ENCODE measurements at regions not wholly inside any gene's neighbourhood (a gene's known extent, or its start where the extent isn't known, plus 50 kb on each side); places are given as distances from the start of the nearest gene placed in this dataset.

DNA sequence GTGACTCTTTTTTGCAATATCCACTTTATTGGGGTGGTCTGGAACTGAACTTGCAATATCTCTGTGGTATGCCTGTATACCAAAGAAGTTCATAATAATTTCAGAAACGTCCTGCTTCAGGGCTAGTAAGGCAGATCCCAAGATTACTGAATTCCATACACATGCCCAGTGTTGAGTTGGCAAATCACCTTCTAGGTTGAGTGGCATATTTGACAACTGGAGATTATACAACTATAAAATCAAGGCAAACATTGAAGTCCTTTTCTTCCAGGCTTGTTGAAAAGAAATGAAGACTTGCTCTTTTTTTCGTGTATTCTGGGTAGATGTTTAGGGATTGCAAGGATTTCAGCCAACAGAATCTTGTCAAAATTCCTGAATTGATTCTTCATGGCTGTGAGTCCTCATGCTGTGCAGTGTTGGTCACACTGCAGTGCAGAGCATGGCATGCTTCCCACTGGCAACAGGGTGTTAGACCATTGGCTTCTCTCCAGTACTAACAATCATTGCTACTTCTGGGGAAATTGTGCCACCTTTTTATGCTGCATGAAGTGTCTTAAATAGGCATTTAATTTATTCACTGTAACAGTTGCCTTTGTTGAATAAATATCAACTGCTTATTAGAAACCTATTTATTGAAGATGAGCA lies 367.1 kb upstream of the ADGRL4 start:
- intact Hi-C loops (cut with micrococcal nuclease), result no loop called here
- no peak for ATAC-seq
- DNase-seq, result peak; percentile 32

DNA sequence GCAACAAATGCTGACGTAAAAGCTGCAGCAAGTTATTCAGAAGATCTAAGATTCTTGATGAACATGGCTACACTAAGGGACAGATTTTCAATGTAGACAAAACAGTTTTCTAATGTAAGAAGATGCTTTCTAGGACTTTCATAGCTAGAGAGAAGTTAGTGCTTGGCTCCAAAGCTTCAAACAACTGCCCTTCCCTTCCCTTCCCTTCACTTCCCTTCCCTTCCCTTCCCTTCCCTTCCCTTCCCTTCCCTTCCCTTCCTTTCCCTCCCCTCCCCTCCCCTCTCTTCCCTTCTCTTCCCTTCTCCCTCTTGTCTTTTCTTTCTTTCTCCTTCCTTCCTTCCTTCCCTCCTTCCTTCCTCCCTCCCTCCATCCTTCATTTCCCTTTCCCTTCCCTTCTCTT lies 365.3 kb upstream of the ADGRL4 start:
- intact Hi-C loops (cut with micrococcal nuclease), result no loop called here
- DNase-seq, result no peak
- ATAC-seq, result no peak

DNA sequence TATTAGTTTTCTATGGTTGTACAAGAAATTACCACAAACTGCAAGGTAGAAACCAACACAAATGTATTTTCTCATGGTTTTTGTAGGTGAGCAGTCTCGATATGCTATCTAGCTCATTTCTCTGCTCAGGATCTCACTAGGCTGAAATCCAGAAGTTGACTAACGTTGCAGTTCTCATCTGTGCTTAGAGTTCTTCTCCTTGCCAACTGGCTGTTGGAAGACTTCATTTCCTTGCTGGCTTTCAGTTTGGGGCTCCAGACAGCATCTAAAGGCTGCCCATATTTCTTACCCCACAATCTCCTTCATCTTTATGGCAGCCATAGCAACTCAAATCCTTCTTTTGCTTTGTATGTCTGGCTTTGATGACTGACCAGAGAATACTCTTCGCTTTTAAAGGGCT lies 362.6 kb upstream of the ADGRL4 start:
- intact Hi-C loops (cut with micrococcal nuclease), result no loop called here
- DNase-seq, result no peak
- ATAC-seq, result no peak

DNA sequence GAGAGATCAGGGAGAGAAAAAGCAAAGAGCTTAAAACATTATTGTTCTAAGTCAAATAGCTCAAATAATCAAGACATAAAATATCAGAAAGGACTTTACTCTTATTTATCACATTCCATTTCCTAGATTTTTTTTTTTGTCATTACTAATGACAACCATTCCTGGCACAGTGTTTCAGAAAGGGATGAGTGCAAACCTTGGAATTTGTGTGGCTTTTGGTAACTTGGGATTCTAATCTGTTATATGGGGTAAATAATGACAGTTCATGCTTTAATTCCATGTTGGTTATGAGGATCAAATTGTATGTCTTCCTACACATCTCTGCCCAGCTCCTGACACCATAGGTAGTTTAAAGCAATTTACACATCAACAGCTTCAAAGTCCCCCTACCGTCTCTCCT lies 358.4 kb upstream of the ADGRL4 start:
- no peak for DNase-seq
- intact Hi-C loops (cut with micrococcal nuclease), result no loop called here
- ATAC-seq, result no peak

DNA sequence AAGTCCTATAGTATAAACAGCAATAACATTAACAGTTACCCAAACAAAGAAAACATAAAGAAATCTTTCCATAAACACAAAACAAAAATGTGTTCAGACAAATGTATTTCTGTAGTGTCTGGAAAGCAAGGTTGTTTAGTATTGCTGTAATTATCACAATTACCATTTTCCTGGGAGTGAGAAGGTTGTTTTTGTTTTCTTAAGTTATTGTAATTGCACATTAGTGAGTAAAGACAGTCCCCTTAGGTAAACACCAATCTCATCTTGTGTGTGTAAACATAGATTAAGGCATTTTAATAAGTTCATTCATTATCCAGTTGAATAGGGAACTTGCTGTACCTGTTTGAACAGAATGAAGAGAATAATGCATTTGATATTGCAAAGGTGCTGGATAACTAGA lies 356.9 kb upstream of the ADGRL4 start:
- ATAC-seq, result no peak
- no peak for DNase-seq
- intact Hi-C loops (cut with micrococcal nuclease), result no loop called here

DNA sequence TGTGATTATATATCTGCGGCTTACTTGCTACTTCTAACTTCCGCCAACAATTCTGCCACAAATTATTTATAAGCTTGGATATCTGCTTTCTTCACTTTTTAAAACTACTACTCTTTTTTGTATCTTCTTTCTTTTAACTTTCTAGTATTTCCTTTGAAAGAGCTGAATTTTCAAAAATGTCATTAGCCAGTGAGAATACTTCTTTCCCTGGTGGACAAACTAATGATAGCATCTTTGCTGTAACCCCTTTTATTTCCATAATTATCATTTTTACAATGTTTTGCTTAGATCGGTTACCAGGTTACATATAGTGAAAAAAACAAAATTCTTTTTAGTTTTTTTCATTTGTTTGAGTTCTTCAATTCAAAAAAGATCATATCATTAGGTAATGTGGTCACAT lies 355.9 kb upstream of the ADGRL4 start:
- ATAC-seq, result no peak
- intact Hi-C loops (cut with micrococcal nuclease), result no loop called here
- no peak for DNase-seq

DNA sequence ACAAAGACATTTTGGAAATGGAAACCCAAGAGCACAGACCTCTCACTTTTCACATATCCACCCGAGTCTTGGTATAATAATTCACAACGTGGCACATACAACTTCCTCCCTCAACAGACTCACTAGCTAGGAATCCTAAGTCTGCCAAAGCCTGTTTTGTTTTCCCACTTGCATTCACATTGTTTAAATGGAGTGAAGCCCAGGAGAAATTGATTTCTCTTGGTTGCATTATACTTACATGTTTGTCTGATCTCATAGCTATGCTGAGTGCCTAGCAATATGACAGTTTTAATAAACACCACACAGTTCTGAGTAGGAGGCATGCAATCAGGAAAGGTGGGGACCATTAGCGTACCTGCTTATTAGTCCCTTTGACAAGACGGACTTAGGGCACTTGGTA lies 348.6 kb upstream of the ADGRL4 start:
- intact Hi-C loops (cut with micrococcal nuclease), result no loop called here
- no peak for ATAC-seq
- DNase-seq, result no peak

DNA sequence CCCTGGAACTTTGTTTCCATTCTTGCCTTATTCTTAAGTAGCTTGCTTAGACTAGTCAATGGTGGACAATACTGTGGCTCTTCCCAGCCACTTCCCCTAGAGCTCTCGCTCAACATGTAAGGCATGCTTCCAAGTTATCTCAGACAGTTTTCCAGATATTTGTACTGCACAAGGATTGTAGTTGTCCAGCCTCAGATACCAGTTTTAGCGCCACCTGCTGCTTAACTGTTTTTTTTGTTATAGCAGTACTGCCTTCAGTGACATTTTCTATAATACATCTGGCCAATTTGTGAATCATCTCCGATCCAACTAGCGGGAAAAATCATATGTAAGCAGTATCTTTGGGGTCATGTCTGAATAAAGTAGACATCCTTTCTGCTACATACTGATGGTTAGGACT lies 346.7 kb upstream of the ADGRL4 start:
- intact Hi-C loops (cut with micrococcal nuclease), result no loop called here
- ATAC-seq (peak; percentile 50), DNase-seq (no peak)

DNA sequence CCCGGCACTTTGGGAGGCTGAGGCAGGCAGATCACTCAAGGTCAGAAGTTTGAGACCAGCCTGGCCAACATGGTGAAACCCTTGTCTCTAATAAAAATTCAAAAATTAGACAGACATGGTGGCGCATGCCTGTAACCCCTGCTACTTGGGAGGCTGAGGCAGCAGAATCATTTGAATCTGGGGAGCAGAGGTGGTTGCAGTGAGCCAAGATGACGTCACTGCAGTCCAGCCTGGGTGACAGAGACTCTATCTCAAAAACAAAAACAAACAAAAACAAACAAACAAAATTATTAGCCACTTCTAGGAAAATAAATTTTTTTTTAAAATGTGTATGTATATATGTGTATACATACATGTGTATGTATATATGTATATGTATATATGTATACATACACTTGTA lies 320.3 kb upstream of the ADGRL4 start:
- ATAC-seq (no peak), DNase-seq (no peak)
- intact Hi-C loops (cut with micrococcal nuclease), result no loop called here

DNA sequence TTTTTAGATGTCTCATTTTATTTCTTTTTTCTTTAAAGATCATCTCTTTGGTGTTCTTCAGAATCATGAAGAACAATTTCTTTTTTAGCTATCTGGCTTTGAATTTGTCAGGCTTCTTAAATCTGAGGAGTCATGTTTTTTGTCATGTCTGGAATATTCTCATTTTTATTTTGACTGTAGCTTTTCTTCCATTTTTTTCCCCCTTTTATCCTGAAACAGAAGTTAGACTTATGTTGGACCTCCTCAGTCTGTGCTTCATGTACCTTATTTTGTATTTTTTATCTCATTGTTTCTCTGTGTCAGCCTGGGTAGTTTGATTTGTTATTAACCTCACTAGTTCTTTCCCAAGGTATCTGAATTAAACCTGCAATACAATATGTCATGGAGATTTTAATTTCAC lies 319.2 kb upstream of the ADGRL4 start:
- ATAC-seq (no peak), DNase-seq (no peak)
- intact Hi-C loops (cut with micrococcal nuclease), result no loop called here

DNA sequence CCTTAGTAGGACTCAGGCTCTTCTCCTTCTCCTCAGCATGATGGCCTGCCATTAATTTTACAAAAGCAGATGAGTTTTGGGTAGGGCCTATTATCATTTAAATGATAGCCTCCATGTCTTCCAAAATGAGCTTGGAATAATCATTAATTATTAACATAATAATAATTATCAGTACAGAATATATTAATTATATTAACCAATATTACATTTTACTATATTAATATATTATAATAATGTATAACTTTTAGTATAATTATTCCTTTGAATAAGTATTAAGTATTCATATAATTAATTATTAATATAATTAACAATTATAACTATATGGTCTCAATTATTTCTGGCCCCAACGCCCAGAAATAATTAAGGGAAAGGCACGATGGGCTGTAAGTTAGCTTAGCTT lies 318.6 kb upstream of the ADGRL4 start:
- intact Hi-C loops (cut with micrococcal nuclease), result no loop called here
- ATAC-seq (no peak), DNase-seq (no peak)

DNA sequence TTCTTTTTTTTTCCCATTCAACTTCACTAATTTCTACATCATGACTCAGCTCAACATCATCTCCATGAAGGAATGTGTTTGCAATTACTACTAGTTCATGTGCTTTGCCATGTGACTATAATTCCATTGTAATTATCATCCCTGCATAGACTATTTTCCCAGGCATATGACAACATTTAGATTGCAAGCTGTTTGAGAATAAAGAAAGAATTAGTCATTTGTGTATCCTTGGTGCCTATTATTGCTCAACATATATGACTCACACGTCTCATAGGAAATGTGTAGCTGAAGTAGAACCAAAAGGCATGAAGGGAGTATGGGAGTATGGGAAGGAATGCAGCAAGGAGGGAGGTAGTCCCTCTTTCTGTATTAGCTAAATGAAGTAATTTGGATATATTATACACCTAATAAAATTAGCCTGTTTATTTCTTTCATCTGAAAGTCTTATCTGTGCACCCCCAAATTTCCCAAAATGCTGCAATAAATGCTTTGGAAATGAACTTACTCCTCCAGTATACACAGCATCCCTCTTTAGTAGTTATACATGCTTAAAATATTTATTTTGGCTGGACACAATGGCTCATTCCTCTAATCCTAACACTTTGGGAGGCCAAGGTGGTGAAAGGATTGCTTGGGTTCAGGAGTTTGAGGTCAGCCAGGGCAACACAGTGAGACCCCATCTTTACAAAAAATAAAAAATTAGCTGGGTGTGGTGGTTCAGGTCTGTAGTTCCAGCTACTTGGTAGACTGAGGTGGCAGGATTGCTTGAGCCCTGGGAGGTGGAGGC lies 316.9 kb upstream of the ADGRL4 start:
- DNase-seq (no peak), ATAC-seq (peak; percentile 78)
- intact Hi-C loops (cut with micrococcal nuclease), result no loop called here

DNA sequence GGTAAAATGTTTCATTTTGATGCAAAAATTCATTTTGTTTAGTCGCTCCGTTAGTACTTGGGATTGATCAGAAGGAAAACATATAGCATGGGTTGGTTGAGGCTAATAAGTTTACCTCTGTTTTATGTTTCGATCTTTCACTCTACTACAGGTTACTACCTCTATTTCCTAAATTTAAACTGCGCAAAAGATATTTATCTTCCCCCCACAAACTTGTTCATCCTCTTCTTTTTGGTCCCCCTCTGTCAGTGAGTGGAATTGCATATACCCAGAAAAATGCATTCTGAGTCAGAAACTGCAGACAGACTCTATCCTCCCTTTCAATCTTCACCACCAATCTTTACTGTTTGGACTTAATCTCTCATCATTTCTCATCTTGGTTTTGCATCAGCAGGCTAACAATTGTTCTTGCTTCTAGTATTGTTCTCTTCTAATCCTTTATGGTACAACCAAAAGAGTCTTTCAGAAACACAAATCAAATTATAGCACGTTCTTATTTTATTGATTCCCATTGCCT lies 316.0 kb upstream of the ADGRL4 start:
- DNase-seq (no peak), ATAC-seq (no peak)
- intact Hi-C loops (cut with micrococcal nuclease), result no loop called here

DNA sequence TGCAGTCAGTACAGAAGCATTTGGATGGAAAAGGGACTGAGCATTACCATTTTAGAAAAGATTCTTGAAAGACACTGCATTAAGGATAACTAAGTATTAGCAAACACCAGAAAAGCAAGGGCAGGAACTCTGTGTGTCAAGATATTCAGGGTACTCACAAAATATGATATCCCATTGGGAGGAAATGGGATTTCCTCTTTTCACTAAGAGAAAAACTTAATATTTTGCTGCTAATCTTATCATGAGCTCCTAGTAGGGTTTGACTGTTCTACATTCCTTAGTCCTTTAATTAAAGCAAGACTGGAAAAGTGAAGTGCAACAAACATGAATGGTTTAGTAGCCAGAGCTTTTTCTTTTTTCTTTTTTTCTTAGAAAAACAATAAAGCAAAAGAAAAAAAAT lies 305.9 kb upstream of the ADGRL4 start:
- ATAC-seq (peak; percentile 30), DNase-seq (no peak)
- intact Hi-C loops (cut with micrococcal nuclease), result no loop called here

DNA sequence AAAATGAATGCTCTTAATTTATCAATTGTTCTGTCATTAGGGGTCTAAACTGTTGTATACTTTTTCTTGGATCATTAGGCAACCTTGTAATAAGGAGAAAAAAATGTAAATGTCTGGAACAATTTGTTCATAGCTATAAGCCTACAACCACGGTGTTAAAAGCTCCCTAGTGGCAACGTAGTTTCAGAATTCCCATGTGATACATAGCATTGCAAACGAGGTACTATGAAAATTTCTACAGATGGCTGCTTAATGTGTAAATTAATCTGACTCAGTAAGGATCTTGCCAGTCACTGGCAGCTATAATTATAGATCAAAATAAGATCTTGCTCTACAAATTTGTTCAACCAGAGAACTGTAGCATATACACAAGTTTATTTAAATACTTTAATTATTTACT lies 304.1 kb upstream of the ADGRL4 start:
- intact Hi-C loops (cut with micrococcal nuclease), result no loop called here
- DNase-seq (no peak), ATAC-seq (no peak)

DNA sequence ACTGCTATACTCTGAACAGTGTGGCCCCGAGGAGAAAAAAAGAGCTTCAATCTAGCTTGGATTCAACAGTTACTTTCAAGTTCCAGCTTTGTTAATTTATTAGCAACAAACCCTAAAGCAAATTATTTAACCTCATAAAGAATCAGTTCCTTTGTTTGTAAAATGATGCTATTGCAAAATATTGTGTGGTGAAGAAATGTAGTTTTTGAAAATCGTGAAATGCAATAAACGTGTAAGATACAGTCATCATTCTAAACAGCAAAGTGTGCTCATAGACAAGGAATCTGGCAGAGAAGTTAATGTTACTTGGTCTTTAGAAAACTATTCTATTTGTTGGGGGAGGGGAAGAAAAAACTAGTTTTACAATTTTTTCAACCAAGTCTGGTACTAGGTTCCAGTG lies 297.6 kb upstream of the ADGRL4 start:
- no peak for ATAC-seq
- intact Hi-C loops (cut with micrococcal nuclease), result no loop called here

DNA sequence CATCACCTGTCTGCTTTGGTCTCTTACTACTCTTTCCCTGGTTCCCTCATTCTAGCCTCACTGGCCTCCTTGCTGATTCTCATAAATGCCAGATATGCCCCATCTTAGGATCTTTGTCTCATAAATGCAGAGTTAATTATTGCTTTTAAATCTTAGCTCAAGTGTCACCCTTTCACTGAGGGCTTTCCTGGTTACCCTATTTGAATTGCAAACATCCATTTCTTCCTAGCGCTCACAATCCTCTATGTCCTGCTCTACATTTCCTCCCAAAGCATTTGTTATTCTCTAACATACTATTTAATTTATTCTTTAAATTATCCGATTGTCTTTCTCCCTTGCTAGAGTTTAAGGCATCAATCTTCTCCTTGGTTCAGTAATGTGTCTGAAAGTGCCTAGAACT lies 296.5 kb upstream of the ADGRL4 start:
- no peak for ATAC-seq
- intact Hi-C loops (cut with micrococcal nuclease), result no loop called here
- DNase-seq, result no peak

More for the DNA sequence above, 297.6 kb upstream of the ADGRL4 start:
- no peak for DNase-seq

DNA sequence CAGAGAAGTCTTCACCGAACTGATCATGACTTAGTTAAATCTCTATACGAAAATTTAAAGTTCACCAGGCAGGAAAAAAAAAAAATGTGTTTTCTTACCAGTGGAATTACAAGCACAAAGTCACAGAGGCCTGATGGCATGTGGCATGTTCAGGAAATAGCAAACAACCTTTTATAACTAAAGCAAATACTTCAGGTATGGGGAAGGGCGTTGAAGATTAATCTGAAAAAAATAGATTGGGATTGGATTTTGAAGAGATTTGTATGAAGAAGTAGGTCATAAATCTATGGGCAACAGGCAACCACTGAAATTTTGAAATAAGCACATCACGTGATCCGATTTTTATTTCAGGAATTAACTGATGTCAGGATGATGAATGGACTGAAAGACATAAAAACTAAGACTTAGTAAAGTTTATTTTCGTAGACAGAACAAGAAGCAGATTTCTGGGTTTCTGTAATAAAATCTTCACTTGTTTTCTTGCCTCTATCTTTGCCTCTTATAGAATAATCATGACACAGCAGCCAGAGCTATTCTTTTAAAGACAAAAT lies 295.9 kb upstream of the ADGRL4 start:
- DNase-seq, result no peak
- no peak for ATAC-seq
- intact Hi-C loops (cut with micrococcal nuclease), result no loop called here

DNA sequence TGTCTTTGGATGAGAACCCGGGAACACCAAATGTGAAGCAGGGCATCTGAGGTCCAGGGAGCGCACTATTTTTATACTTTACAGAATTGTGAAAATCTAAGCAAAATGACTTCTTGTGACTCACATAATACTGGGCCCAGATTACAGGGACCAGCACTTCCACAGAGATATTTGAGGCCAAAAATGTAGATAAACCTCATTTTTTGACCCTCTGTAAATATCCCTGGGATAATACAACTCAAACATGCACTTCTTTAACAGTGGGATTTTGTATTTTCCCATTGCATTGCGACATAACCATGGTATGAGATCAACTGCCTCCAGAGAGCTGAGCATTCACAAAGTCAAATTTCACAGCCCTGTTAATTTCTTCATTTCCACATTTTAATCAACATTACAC lies 289.4 kb upstream of the ADGRL4 start:
- ATAC-seq (peak; percentile 86), DNase-seq (no peak)
- intact Hi-C loops (cut with micrococcal nuclease), result no loop called here

DNA sequence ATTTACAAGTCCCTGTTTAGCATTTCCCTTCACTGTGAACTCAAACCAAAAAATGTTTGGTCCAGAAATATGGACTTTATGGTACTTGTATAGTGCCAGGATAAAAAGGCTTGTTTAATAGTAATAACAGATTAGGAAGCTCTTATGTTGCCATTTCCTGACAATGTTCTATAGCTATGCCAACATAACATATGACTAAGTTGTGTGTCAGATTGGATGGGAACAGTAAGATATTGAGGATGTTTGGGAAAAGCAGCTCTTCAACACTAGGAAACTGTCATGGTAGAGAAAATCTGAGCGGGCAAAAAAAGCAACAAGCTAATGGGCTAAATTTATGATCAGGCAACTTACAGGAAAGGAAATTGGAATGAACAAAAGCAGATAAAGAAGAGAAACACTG lies 287.1 kb upstream of the ADGRL4 start:
- ATAC-seq (no peak), DNase-seq (no peak)
- intact Hi-C loops (cut with micrococcal nuclease), result no loop called here

All from left ventricle myocardium superior (tissue), 1 donor.